ENCODE measurements at regions not wholly inside any gene's neighbourhood (a gene's known extent, or its start where the extent isn't known, plus 50 kb on each side); places are given as distances from the start of the nearest gene placed in this dataset.

- no peak overlapping the region for H3K27ac ChIP-seq (ENCODE audit: control insufficient read depth, insufficient read depth, low read length)
Measured at GRCh38 chr1:65064981-65065380, 83.0 kb upstream of the AK4 start.

GRCh38 chr1:65065524-65066418 lies 82.2 kb upstream of the AK4 start:
- peaks cover 6% of the 10 kb centered on the region for H3K4me1 ChIP-seq (ENCODE audit: control insufficient read depth, extremely low read depth, insufficient read depth, low read length)
- no peak for FAIRE-seq
- no peaks in the 10 kb centered on the region for H3K79me2 ChIP-seq (ENCODE audit: control insufficient read depth, insufficient read depth, low read length)

More at GRCh38 chr1:65064981-65065380, 83.0 kb upstream of the AK4 start:
- Histone ChIP-seq H3K4me2 (ENCODE audit: control insufficient read depth, extremely low read depth, insufficient read depth, low read depth, low read length) (no peak overlapping the region), H4K20me1 (ENCODE audit: control insufficient read depth, extremely low read depth, insufficient read depth, low read length) (no peaks in the 10 kb centered on the region), H3K27me3 (ENCODE audit: control insufficient read depth, extremely low read depth, insufficient read depth, low read length) (peaks cover 5% of the 10 kb centered on the region), H3K4me1 (ENCODE audit: control insufficient read depth, extremely low read depth, insufficient read depth, low read length) (peaks cover 6% of the 10 kb centered on the region), H3K9me3 (ENCODE audit: control insufficient read depth, low read depth, low read length) (no peaks in the 10 kb centered on the region), H3K36me3 (ENCODE audit: control insufficient read depth in 2 of 2, extremely low read depth in 1 of 2, insufficient read depth in 2 of 2, low read length in 2 of 2) (no peaks in the 10 kb centered on the region), H3K9ac (ENCODE audit: control insufficient read depth, extremely low read depth, insufficient read depth, low read length) (no peak overlapping the region), H3K79me2 (ENCODE audit: control insufficient read depth, insufficient read depth, low read length) (no peaks in the 10 kb centered on the region), H3K4me3 (ENCODE audit: control insufficient read depth in 2 of 3, extremely low read depth in 1 of 3, insufficient read depth in 2 of 3, low read depth in 1 of 3, low read length in 3 of 3) (no peak overlapping the region), H3K9me1 (ENCODE audit: control insufficient read depth, extremely low read depth, insufficient read depth, low read length) (no peaks in the 10 kb centered on the region), H2AFZ (ENCODE audit: control insufficient read depth, low read length) (no peak overlapping the region)
- TF ChIP-seq EZH2 (IDR thresholded peaks at IDR 0.05; ENCODE audit: low read length) (no peak), CTCF (optimal IDR thresholded peaks at IDR 0.05 in 1 of 3, IDR thresholded peaks at IDR 0.05 in 1 of 3, conservative IDR thresholded peaks at IDR 0.05 in 1 of 3; ENCODE audit: extremely low read depth in 1 of 3, insufficient read depth in 2 of 3, low read length in 3 of 3) (no peak)
- dilution Hi-C loops (cut with MboI; ENCODE audit: extremely low pct_ligation_motif_present, low sequenced_read_pairs), result no loop called here
- DNase-seq (ENCODE audit: low read depth, low spot score), result no peak
- no peak for FAIRE-seq

More at GRCh38 chr1:65065524-65066418, 82.2 kb upstream of the AK4 start:
- Histone ChIP-seq H3K27ac (ENCODE audit: control insufficient read depth, insufficient read depth, low read length) (no peak overlapping the region), H3K4me2 (ENCODE audit: control insufficient read depth, extremely low read depth, insufficient read depth, low read depth, low read length) (peak overlapping the region; percentile 66), H4K20me1 (ENCODE audit: control insufficient read depth, extremely low read depth, insufficient read depth, low read length) (no peaks in the 10 kb centered on the region), H3K4me3 (ENCODE audit: control insufficient read depth in 2 of 3, extremely low read depth in 1 of 3, insufficient read depth in 2 of 3, low read depth in 1 of 3, low read length in 3 of 3) (peak overlapping the region; percentile 58 to 82 (median 62)), H3K9ac (ENCODE audit: control insufficient read depth, extremely low read depth, insufficient read depth, low read length) (no peak overlapping the region), H3K9me3 (ENCODE audit: control insufficient read depth, low read depth, low read length) (no peaks in the 10 kb centered on the region), H3K9me1 (ENCODE audit: control insufficient read depth, extremely low read depth, insufficient read depth, low read length) (no peaks in the 10 kb centered on the region), H2AFZ (ENCODE audit: control insufficient read depth, low read length) (peak overlapping the region; percentile 76), H3K36me3 (ENCODE audit: control insufficient read depth in 2 of 2, extremely low read depth in 1 of 2, insufficient read depth in 2 of 2, low read length in 2 of 2) (no peaks in the 10 kb centered on the region), H3K27me3 (ENCODE audit: control insufficient read depth, extremely low read depth, insufficient read depth, low read length) (peaks cover 5% of the 10 kb centered on the region)
- dilution Hi-C loops (cut with MboI; ENCODE audit: extremely low pct_ligation_motif_present, low sequenced_read_pairs), result no loop called here
- TF ChIP-seq CTCF (optimal IDR thresholded peaks at IDR 0.05 in 1 of 3, IDR thresholded peaks at IDR 0.05 in 1 of 3, conservative IDR thresholded peaks at IDR 0.05 in 1 of 3; ENCODE audit: extremely low read depth in 1 of 3, insufficient read depth in 2 of 3, low read length in 3 of 3) (no peak), EZH2 (IDR thresholded peaks at IDR 0.05; ENCODE audit: low read length) (no peak)
- DNase-seq (ENCODE audit: low read depth, low spot score), result no peak

Data from keratinocyte (primary cell).